ENCODE measurements at regions not wholly inside any gene's neighbourhood (a gene's known extent, or its start where the extent isn't known, plus 50 kb on each side); places are given as distances from the start of the nearest gene placed in this dataset.

DNA sequence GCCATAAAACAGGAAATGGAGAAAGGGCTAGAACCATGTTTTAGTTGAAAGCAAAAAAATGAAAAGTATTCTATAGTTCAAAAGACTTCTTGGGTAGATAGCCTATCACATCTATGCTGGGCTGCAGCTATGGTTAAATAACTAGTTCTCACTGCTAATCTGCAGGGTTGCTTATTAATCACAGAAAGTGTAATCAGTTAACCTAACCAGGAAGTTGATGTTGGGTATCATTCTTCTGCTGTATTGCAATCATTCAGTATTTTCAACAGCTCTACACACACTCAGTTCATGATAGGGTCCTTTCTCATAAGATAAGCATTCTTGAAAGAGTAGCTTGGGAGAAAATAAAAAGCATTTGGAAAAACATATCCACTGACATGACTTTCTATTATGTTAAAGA lies 135.2 kb upstream of the TCF21 start:
- DNase-seq (ENCODE audit: low spot score), result no peak

DNA sequence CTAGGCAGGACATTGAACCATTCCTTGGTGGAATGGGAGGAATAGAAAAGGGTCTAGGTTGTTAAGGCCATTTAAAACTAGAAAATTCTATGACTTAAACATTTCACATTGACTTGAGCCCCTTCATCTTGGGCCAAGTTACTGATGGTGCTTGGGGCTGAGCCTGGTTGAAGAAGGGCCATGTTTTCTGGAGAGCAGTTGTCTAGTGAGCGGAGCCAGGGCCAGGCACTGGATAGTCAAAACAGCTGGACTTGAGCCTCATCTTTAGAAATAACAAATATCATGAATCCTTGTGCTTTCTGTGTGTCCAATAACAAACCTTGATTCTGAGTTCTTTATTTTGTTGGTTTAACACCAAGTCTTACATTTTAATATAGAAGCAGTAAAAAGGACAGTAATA lies 134.6 kb upstream of the TCF21 start:
- no peak for DNase-seq (ENCODE audit: low spot score)

DNA sequence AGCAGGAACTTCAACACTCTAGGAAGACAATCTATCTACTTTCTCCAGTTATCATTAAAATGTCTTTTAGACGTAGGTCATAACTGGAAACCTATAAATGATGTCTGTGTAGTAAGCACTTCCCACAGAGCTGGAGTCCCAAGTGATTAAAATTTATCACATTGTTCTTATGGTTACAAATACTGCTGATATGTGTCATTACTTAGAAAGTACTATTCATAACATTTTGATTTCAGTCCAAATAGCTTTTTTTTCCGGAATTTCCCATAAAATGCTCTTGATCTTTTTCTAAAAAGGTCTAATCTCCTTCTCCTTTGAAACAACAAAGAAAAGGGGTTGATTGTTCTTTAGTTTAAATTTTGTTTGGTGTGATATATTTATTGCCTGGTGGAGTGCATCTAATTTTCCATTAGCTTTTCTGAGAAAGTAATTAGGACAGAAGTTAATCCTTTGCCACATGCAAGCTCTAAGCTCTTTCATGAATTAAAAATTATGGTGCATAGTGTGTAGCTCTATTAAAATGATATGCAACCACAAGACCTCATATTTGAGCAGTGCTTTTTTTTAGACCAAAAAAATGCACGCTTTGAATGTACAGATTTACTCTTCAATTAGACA lies 132.7 kb upstream of the TCF21 start:
- DNase-seq (ENCODE audit: low spot score), result peak; percentile 80

DNA sequence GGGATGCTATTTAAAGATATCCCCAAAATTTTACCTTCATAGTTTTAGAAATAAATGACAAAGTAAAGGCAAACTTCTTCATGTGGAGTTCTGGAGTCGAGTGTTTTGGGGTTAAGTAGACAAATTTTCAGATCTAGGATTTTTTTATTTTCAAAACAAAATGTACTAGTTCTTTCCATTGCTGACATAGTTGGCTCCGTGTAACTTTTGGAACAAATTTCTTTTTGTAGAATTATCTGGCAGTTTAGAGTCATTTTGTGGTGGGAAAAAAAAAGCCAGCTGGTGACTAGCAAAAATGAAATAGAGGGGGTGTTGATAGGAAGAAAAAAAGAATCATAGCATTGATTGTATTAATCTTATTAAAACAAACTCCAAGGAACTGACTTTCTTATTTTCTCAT lies 131.6 kb upstream of the TCF21 start:
- DNase-seq (ENCODE audit: low spot score), result no peak

DNA sequence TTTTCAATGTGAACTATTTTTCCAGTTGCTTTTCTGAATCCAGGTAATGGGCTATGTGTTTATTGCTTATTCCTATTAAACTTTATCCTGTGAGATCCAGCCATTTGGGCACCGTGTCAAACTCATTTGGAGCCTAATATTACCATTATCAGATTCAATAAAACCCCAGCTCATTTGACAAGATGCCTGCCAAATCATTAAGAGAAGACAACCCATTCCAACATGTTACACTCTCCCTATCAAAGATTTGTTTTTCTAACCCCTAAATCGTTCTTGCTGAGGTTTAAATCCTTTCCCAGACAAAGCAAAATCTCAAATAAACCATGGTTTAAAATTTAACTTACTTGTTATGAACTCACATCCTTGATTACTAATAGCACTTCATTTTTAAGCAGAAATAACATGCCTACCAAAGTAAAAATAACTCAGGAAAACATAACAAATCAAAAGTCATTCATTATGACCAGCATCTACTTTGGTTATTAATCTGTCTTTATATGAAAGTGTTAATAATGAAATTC lies 130.0 kb upstream of the TCF21 start:
- no peak for DNase-seq (ENCODE audit: low spot score)

DNA sequence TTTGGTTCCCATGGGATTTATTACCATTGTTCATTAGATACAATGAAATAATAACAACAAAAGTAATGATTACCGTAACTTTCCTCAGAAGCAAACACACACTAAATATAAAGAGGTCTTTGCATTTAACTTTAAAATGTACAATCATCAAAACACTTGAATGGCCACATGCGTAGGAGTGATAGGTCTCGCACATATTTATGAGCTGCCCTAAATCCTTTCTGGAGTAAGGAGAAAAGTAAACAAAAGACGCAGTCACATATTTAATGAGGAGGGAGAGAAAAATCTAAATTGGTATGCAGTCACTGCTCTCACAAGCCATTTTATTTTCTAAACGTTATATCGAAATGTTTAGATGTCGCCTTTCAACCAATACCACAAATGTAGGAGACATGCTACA lies 129.4 kb upstream of the TCF21 start:
- DNase-seq (ENCODE audit: low spot score), result no peak

DNA sequence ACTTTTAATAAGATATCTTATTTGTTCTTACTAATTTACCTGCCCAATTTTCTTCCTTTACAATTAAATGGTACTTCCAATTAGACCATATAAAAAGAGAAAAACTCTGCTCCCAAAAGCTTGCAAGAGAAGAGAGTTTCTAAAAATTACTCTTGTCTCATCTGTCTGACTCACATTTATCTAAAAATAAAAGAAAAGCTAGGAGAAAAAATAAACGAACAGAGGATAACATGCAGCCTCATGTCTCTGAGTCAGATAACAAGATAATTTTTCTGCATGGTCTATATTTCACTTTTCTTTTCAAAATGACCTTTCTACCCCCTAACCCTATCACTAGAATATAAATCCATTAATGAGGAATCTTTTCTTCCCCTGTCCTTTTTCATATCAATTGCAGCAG lies 127.2 kb upstream of the TCF21 start:
- peak; percentile 85 for DNase-seq (ENCODE audit: low spot score)

DNA sequence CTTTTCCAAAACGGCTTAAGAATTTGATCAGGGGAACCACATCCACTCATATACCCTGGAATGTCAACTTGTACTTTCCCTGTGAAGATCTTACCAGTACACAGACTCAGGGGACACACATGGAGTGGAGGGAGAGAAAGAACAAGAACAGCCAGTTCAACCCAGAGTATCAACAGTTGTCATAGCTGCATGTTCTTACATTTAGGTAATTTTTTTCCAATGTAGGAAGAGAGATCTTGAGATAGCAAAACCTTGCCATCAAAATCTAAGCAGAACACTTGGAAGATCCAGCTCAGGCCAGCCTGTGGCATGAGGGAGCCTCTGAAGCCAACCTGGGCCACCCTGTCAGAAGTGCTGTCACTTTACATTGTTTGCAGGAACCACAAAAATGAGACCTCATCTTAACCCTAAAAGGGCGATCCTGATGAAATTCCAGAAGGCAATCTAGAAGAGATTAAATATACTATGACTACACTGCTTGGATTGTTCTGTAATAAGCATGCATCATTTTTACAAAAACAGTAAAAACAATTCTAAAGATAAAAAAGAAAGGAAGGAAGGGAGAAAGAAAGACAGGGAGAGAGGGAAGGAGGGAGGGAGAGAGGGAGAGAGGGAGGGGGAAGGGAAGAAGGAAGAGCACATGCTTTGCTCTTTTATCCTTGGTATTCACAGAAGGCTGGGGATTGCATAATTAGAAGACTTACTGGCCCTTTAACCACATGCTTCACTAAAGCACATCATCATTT lies 124.7 kb upstream of the TCF21 start:
- no peak for DNase-seq (ENCODE audit: low spot score)

DNA sequence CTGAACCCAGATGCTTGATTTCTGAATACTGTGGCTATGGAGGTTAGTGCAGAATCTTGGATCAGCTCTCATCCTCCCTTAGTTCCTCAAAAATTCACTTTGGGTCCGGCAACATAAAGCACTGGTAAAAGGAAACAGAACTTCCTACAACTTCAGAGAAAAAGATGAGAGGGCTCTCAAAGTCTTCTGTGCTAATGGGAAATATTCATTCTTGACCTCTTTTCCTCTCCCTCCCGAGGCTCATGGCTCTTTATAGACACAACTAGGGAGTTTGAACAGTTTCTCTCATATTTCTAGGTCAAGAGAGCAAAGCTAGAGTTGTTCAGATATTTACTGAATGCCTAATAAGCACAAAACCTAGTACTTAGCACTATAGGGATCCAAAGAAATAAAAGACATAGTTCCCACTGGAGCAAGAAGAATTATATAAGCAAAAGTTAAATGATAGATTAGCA lies 124.1 kb upstream of the TCF21 start:
- DNase-seq (ENCODE audit: low spot score), result peak; percentile 59

DNA sequence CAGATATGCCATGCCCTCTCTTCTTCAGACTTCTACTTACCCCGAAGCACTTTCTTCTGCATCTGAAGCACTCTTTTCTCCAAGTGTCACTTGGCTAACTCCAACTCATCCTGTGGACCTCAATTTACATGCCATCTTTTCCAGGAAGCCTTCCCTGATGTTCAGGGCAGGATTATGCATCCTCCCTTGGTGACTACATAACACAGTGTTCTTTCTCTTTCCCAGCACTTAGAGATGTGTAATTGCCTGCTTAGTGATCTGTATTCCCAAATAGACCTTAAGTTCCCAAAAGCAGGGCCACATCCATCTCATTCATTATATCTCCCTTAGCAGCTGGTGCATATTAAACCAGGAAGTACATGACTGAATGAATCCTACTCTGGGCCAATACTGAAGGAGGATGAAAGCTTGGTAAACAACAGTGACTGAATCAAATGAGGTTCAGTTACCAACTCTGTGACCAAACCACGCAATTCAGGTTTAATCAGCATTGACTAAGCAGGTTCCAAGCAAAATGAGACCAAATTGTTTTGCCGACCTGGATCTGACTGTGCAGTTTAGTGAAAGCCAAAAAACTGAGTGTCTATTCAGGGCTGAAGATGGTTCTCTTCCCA lies 121.4 kb upstream of the TCF21 start:
- DNase-seq (ENCODE audit: low spot score), result no peak

DNA sequence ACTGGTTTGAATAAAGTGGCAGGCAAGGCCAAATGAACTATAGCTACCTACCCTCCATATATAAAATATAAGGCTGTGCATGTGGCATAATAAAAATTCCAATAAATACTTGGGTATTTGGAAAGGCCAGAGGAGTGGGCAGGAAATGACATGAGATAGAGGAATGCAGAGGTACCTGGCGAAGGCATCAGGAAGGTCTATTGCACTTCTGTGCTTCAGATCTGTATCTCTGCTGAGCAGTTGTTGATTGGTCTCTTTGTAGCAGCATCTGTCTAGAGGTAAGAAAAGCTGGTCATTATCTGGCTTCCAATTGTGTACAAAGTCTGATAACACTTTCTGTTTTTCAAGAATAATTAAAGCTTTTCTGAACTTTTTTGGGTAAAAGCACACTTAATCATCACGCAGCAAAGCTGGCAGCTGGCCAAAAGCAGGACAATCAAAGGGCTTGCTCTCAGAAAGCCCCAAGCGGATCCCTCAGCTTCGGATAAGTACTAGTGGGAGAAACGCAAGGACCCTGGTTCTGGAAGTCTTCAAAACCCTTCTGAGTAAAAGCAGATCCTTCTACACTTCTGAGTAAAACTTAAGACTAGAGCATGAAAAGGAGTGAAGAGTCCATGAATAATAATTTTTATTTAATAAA lies 120.1 kb upstream of the TCF21 start:
- DNase-seq (ENCODE audit: low spot score), result peak; percentile 86

DNA sequence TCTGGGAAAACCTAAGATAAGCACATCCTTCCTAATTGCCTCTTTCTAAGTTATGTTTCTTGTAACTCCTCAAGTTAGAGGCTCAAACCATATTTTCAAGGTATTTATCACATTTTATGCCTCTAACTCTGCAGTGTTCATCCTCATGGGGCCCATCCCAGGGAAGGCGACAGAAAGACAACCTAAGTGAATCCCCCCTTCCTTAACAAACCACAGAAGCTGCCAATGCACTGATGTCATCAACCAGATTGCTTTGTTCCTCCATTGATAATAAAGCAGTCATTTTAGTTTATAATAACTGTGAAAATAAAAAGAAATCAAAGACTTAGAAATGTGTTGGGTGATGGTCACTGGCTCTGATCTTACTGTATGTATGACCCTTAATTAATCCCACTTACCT lies 119.5 kb upstream of the TCF21 start:
- peak; percentile 43 for DNase-seq (ENCODE audit: low spot score)

DNA sequence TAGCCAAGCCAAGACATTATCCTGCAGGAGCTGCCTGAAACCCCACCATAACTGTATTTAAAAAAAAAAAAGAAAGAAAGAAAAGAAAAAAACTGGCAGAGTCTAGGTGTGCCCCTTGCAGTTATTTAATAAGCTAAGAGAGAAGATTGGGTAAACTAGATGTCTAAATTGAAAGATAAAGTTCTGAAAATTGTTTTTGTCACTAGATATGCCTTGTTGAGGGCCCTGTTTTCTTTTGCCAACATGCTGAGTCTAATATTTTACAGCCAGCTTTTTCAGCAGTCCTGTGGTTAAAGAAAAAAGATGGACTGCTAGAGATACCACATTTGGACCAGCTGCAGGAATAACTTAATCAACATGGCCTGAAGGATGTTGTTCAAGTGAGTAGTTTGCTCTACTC lies 116.3 kb upstream of the TCF21 start:
- DNase-seq (ENCODE audit: low spot score), result no peak

DNA sequence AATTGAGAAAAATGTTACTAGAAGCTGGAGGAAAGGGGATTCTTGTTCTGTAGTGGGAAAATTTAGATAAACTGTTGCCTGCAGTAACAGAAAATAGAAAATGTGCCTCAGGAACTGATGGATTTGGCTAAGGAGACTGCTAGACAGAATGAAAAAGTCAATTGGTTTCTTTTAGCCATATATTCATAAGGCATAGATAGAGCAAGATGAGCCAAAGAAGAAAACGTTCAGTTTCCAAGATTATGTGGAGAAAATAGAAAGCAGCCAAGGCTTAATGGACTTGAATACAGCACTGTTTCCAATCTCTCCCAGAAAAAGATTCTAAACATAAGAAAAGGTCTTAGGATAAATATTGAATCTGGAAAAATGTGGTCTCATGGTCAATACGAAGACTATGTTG lies 115.1 kb upstream of the TCF21 start:
- DNase-seq (ENCODE audit: low spot score), result no peak

DNA sequence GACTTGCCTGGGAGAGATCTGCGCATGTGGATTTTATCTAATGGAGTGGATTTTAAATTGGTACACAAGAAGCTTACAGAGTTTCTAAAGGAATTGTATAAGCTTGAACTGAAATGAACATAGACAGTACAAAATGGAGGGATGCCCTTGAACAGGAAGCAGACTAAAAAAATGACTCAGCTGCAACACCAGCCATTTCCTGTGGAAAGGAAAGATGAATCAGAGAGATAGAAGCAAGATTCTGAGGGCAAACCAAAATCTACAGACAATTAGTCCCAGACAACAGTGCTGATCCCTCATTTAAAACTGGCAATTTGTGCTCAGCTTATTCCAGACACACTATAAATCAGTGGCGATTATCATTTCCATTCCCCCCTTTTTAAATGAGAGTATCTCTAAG lies 114.6 kb upstream of the TCF21 start:
- DNase-seq (ENCODE audit: low spot score), result no peak

DNA sequence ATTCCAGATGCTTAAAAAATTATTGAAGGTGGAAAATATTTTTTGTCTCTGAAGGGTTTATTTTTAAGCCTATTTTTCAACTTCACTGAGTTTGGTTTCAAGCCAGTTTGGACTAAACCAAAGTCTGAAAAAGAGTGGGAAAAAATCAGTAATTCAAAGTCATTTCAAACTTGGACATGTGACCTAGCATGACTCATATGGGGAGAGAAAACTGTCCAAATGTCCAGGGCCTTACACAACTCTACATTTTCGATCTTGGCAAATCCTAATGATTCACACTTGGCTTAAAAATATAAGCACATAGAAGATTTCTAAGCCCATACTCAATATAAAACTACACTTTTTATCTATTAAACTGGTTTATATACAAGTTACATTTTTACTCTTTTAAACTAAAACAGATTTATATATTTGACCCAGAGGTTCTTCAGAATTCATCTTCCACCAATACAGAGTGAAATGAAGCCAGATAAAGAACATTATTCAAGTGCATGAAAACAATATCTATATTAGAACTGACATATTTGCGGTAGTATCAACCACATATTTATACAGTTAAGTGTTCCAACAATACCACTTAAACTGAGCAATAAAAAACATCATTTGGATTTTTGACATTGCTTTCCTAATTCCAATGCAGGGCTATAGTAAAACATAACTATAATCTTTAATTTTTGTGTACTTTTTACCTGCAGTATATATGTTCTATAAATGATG lies 110.3 kb upstream of the TCF21 start:
- DNase-seq (ENCODE audit: low spot score), result peak; percentile 55

DNA sequence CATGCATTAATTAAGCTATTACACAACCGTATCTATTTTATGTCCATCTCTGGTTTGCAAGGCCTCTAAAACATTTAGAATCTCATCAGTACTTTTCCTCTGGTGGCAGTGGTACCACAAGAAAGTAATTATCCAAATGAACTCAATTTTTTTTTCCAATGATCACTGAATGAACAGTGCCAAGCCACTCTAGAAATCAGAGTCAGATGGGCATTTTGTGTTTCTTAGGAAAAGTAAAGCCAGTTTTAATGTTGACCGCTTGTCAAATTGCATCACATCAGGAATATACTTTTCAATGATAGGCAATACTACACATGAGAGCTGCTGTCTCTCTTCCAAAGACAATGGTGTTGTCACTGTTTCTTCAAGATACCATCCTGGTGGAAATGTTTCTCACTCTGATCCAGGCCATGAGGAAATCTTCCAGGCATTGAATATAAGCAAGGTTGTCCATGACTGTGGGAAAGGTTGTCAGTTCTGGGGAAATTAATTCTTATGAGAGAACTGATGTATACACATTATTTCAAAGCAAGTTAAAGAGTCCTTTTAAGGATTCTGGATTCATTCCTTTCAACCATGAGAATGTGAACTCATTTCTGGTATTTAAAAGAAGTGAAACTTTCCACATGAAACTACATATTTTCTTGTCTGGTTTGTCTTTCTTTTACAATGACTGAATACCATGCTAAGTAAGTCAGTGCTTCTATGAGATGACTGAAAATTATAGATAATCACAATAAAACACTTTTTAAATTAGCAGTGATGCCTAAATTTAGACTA lies 108.8 kb upstream of the TCF21 start:
- DNase-seq (ENCODE audit: low spot score), result no peak

DNA sequence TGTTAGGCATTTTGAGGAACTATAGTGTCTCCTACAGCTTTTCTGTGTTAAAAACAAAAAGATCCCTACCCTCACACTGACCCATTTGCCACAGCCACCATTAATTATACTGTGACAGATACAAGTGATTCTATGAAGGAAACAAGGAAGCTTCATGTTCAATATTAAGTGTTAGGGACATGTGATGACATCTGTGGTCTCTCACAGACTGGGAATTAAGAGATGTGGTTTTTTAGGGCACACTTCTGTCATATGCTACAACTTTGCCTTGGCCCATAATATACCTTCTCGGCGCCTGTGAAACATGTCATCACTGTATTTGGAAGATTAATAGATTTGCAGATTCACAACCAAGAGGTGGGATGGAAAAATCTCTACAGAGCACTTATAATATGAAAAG lies 102.9 kb upstream of the TCF21 start:
- DNase-seq (ENCODE audit: low spot score), result no peak

DNA sequence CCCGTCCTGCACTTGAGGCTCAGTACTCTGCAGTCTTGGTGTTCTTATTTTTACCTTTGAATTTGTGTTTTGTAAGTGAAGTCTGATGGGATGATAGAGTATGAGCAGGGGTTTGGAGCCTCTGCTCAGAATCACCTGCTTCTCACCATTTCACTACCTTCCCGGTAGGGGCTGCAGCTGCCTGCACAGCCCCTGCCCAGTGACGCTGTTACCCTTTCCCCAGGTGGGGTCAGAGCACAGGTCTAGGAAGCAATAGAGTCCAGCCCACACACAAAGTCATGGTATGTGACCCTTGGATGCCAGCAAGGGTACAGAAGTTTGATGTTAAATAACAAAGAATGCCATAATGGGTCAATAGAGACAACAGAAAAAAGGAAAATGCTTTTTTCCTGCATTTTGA lies 101.8 kb upstream of the TCF21 start:
- DNase-seq (ENCODE audit: low spot score), result no peak

DNA sequence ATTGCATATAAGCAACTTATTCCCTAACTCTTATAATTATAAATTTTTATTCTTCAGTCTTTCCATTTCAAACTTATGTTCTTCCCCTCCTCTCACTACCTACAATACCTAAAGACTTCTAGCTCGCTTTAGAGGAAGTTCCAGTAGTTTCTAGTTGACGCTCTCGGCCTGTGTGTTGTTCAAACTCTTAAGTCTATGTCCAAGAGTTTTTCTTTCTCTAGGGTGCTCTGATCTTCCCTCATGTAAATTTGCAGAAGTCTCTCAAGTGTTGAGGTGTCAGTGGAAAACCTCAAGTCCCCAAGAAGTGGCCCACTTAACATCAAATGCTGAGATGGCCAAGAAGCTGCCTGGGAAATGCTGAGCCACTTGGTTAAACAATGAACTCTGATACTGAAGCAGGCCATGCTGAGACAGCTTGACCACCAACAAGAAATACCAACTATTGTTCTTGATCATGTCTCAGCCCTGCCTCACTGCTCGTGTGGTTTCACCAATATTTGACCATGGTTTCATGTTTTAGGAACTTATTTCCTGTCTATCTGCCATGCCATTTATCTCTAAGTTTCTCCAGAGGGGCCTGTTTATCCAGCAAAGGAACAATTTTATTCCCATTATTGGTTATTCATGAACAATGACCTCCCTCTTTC lies 100.9 kb upstream of the TCF21 start:
- no peak for DNase-seq (ENCODE audit: low spot score)

Measured in umbilical cord (tissue), 1 donor.